WTC11 (cell line): ENCODE measurements at regions not wholly inside any gene's neighbourhood (a gene's known extent, or its start where the extent isn't known, plus 50 kb on each side); places are given as distances from the start of the nearest gene placed in this dataset.

Experiments used
- ATAC-seq: fragments of 200-7000 bp; cut with Tn5 transposase; 2 replicates; pipeline ENCODE4 v1.10.0; 2021; ENCODE audit warnings: mild to moderate bottlenecking, moderate library complexity
- CTCF ChIA-PET: fragments of 300-600 bp; sonication (Branson Sonifier 250); formaldehyde crosslinking; loops from one replicate; lab custom pipeline; 2021; ENCODE audit warnings: antibody characterized with exemption; lab: Charles Lee
- POLR2A ChIA-PET: fragments of 350-600 bp; sonication (Branson Sonifier 250); formaldehyde crosslinking; loops from one replicate; lab custom pipeline; 2021; ENCODE audit warnings: antibody characterized with exemption; lab: Charles Lee
- DNase-seq: peaks from one replicate; pipeline ENCODE4 v3.0.0; 2021; ENCODE audit warnings: low spot score
- H3K27ac Mint-ChIP-seq: 2 replicates; pipeline ENCODE4 v1.8.0; 2021; ENCODE audit warnings: mixed read lengths
- H3K27me3 Mint-ChIP-seq: 2 replicates; pipeline ENCODE4 v1.8.0; 2021; ENCODE audit warnings: low read depth, mild to moderate bottlenecking, moderate library complexity, mixed read lengths
- H3K36me3 Mint-ChIP-seq: 2 replicates; pipeline ENCODE4 v1.8.0; 2021; ENCODE audit warnings: mixed read lengths
- H3K4me1 Mint-ChIP-seq: 2 replicates; pipeline ENCODE4 v1.8.0; 2022; ENCODE audit warnings: mixed read lengths
- H3K4me3 Mint-ChIP-seq: 2 replicates; pipeline ENCODE4 v1.8.0; 2021; ENCODE audit warnings: mild to moderate bottlenecking, moderate library complexity, mixed read lengths
- H3K9me3 Mint-ChIP-seq: 2 replicates; pipeline ENCODE4 v1.8.0; 2021; ENCODE audit warnings: mixed read lengths
- ATF1 ChIP-seq: sonication (generic); formaldehyde crosslinking; IDR thresholded peaks from 2 replicates; pipeline ENCODE4 v1.8.1; 2023; ENCODE audit warnings: mild to moderate bottlenecking, moderate library complexity, missing genetic modification reagents
- ATF2 ChIP-seq: sonication (generic); formaldehyde crosslinking; IDR thresholded peaks from 2 replicates; pipeline ENCODE4 v1.8.1; 2022; ENCODE audit warnings: low read depth, missing genetic modification reagents, borderline replicate concordance
- CBFB ChIP-seq: sonication (generic); formaldehyde crosslinking; IDR thresholded peaks from 2 replicates; pipeline ENCODE4 v1.8.1; 2022; ENCODE audit warnings: mild to moderate bottlenecking, low read depth, missing genetic modification reagents
- E2F4 ChIP-seq: sonication (generic); formaldehyde crosslinking; IDR thresholded peaks from 2 replicates; pipeline ENCODE4 v1.8.1; 2022; ENCODE audit warnings: low read depth, mild to moderate bottlenecking, moderate library complexity, missing genetic modification reagents, borderline replicate concordance
- E2F5 ChIP-seq: sonication (generic); formaldehyde crosslinking; IDR thresholded peaks from 2 replicates; pipeline ENCODE4 v1.8.1; 2022; ENCODE audit warnings: mild to moderate bottlenecking, moderate library complexity, missing genetic modification reagents
- EMX1 ChIP-seq: fragments of 250-450 bp; sonication (Bioruptor Pico); IDR thresholded peaks from 2 replicates; pipeline ENCODE4 v1.8.0; 2021; ENCODE audit warnings: mild to moderate bottlenecking
- ERG ChIP-seq: fragments of 250-450 bp; sonication (Bioruptor Pico); IDR thresholded peaks from 2 replicates; pipeline ENCODE4 v1.8.0; 2021; ENCODE audit warnings: mild to moderate bottlenecking
- ETV6 ChIP-seq: sonication (generic); formaldehyde crosslinking; IDR thresholded peaks from 2 replicates; pipeline ENCODE4 v1.8.1; 2022; ENCODE audit warnings: mild to moderate bottlenecking, missing genetic modification reagents
- GABPB1 ChIP-seq: sonication (generic); formaldehyde crosslinking; IDR thresholded peaks from 2 replicates; pipeline ENCODE4 v1.8.1; 2023; ENCODE audit warnings: mild to moderate bottlenecking, missing genetic modification reagents
- JUN ChIP-seq: sonication (generic); formaldehyde crosslinking; IDR thresholded peaks from 2 replicates; pipeline ENCODE4 v1.8.0; 2023; ENCODE audit warnings: mild to moderate bottlenecking, missing genetic modification reagents
- MYBL2 ChIP-seq: sonication (generic); formaldehyde crosslinking; IDR thresholded peaks from 2 replicates; pipeline ENCODE4 v1.8.1; 2023; ENCODE audit warnings: mild to moderate bottlenecking, moderate library complexity, missing genetic modification reagents
- NFE2L1 ChIP-seq: sonication (generic); formaldehyde crosslinking; IDR thresholded peaks from 2 replicates; pipeline ENCODE4 v1.8.1; 2023; ENCODE audit warnings: missing genetic modification reagents
- NR2C2 ChIP-seq: sonication (generic); formaldehyde crosslinking; IDR thresholded peaks from 2 replicates; pipeline ENCODE4 v1.8.0; 2022; ENCODE audit warnings: mild to moderate bottlenecking, missing genetic modification reagents
- PRDM15 ChIP-seq: sonication (generic); formaldehyde crosslinking; IDR thresholded peaks from 2 replicates; pipeline ENCODE4 v1.8.0; 2022; ENCODE audit warnings: missing genetic modification reagents
- RORB ChIP-seq: fragments of 250-450 bp; sonication (Bioruptor Pico); IDR thresholded peaks from 2 replicates; pipeline ENCODE4 v1.9.0; 2021; ENCODE audit warnings: mild to moderate bottlenecking
- SMAD3 ChIP-seq: sonication (generic); formaldehyde crosslinking; IDR thresholded peaks from 2 replicates; pipeline ENCODE4 v1.8.0; 2022; ENCODE audit warnings: missing genetic modification reagents, mild to moderate bottlenecking, borderline replicate concordance
- STAT6 ChIP-seq: sonication (generic); formaldehyde crosslinking; conservative IDR thresholded peaks from 2 replicates; pipeline ENCODE4 v1.8.1; 2023; ENCODE audit warnings: mild to moderate bottlenecking, low read depth, missing genetic modification reagents, moderate library complexity
- TEAD1 ChIP-seq: sonication (generic); formaldehyde crosslinking; IDR thresholded peaks from 2 replicates; pipeline ENCODE4 v1.8.0; 2022; ENCODE audit warnings: mild to moderate bottlenecking, missing genetic modification reagents
- ZNF138 ChIP-seq: sonication (generic); formaldehyde crosslinking; conservative IDR thresholded peaks from 2 replicates; pipeline ENCODE4 v1.8.1; 2022; ENCODE audit warnings: mild to moderate bottlenecking, moderate library complexity, missing genetic modification reagents
- ZNF416 ChIP-seq: fragments of 250-450 bp; sonication (Bioruptor Pico); IDR thresholded peaks from 2 replicates; pipeline ENCODE4 v1.9.0; 2021; ENCODE audit warnings: mild to moderate bottlenecking, inconsistent platforms
- ZNF512 ChIP-seq: sonication (generic); formaldehyde crosslinking; IDR thresholded peaks from 2 replicates; pipeline ENCODE4 v1.8.1; 2022; ENCODE audit warnings: missing genetic modification reagents, borderline replicate concordance

GRCh38 chr5:161138751-161139455 lies 286.9 kb upstream of the ATP10B start:
- no peak for DNase-seq
- TF ChIP-seq ERG (CRISPR knock-in tag) = no peak
- TF ChIP-seq ZNF416 (CRISPR knock-in tag) = no peak
- no peak for TF ChIP-seq PRDM15
- TF ChIP-seq EMX1 (CRISPR knock-in tag) = no peak
- TF ChIP-seq JUN = no peak
- no peak for TF ChIP-seq NFE2L1 (CRISPR knock-in tag)
- TF ChIP-seq CBFB (CRISPR knock-in tag) = no peak
- no peak for TF ChIP-seq RORB (CRISPR knock-in tag)
- TF ChIP-seq ATF1 (CRISPR knock-in tag) = no peak
- TF ChIP-seq SMAD3 (CRISPR knock-in tag) = no peak
- no peak for TF ChIP-seq ETV6
- no peak for TF ChIP-seq TEAD1
- no peak for TF ChIP-seq MYBL2 (CRISPR knock-in tag)
- CTCF ChIA-PET = no interaction called here
- H3K27me3 Mint-ChIP-seq = no peaks in the 10 kb centered on the region
- H3K4me1 Mint-ChIP-seq = peaks cover 3% of the 10 kb centered on the region; the same call in 1 of the 2 replicates
- ATAC-seq = no peak
- H3K36me3 Mint-ChIP-seq = peaks cover 4% of the 10 kb centered on the region
- H3K4me3 Mint-ChIP-seq = no peak overlapping the region
- H3K9me3 Mint-ChIP-seq = peaks cover 16% of the 10 kb centered on the region
- no peak overlapping the region for H3K27ac Mint-ChIP-seq
- POLR2A ChIA-PET = no interaction called here

- no peak for ATAC-seq
- POLR2A ChIA-PET = no interaction called here
- no peak overlapping the region for H3K4me3 Mint-ChIP-seq
Measured at GRCh38 chr5:161134956-161135355, 282.9 kb upstream of the ATP10B start.

More at GRCh38 chr5:161134956-161135355, 282.9 kb upstream of the ATP10B start:
- Mint-ChIP-seq H3K9me3 (no peaks in the 10 kb centered on the region), H3K36me3 (no peaks in the 10 kb centered on the region), H3K4me1 (no peaks in the 10 kb centered on the region), H3K27me3 (no peaks in the 10 kb centered on the region), H3K27ac (no peak overlapping the region)
- TF ChIP-seq E2F5 (CRISPR knock-in tag) (no peak), MYBL2 (CRISPR knock-in tag) (no peak), STAT6 (CRISPR knock-in tag) (no peak), NR2C2 (CRISPR knock-in tag) (no peak), NFE2L1 (CRISPR knock-in tag) (no peak), ATF2 (no peak), E2F4 (CRISPR knock-in tag) (no peak), ZNF512 (CRISPR knock-in tag) (no peak), GABPB1 (CRISPR knock-in tag) (no peak), ZNF138 (CRISPR knock-in tag) (no peak)
- CTCF ChIA-PET = no interaction called here
- no peak for DNase-seq
